HG02759 (cell line): ENCODE measurements at regions not wholly inside any gene's neighbourhood (a gene's known extent, or its start where the extent isn't known, plus 50 kb on each side); places are given as distances from the start of the nearest gene placed in this dataset.

ENCODE experiments used
- ATAC-seq: cut with Tn5 transposase; IDR thresholded peaks from one replicate; pipeline ENCODE4 v1.9.1; 2021; ENCODE audit warnings: mild to moderate bottlenecking, moderate library complexity; ENCODE audit not compliant: unreplicated experiment

- no peak for ATAC-seq
These were observed 629.8 kb upstream of the PCDH9 start for GRCh38 chr13:67859904-67860303.

DNA sequence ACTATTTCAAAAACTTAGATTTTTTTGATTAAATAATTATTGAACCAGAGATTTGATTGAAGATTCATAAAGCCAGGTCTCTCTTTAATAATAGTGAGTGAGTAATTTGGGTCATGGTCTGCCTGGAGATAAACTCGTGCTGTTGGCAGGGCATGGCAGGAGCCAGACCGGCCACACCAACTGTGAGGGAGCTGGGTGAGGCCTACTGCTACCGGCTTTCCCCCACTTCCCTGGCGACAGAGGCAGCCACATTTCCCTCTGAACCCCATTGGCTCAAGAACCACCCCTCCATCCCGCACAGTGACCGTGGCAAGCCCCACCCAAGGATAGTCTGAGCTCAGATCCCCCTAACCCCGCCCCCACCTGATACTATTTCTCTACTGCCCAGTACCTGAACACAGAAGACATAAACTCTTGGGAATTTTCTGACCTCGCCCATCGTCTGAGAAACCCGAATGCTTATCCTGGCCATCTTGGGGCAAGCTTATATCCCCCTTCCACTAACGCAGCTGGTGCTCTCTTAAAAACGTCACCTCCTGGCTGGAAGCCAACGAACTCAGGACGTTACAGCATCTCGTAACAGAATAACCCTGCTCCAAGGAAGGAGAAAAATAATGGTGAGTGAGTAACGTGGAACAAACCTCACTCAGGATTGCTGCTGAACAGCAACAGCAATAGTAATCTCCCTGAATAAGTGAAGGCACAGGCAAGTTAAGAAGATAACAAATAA, 627.6 kb upstream of the PCDH9 start:
- no peak for ATAC-seq

GRCh38 chr13:67856955-67857354, 626.8 kb upstream of the PCDH9 start:
- no peak for ATAC-seq

GRCh38 chr13:67855741-67856238, 625.7 kb upstream of the PCDH9 start:
- ATAC-seq, result no peak

GRCh38 chr13:67854990-67855389, 624.9 kb upstream of the PCDH9 start:
- no peak for ATAC-seq

- no peak for ATAC-seq
These were observed 614.4 kb upstream of the PCDH9 start for GRCh38 chr13:67844574-67844973.

DNA sequence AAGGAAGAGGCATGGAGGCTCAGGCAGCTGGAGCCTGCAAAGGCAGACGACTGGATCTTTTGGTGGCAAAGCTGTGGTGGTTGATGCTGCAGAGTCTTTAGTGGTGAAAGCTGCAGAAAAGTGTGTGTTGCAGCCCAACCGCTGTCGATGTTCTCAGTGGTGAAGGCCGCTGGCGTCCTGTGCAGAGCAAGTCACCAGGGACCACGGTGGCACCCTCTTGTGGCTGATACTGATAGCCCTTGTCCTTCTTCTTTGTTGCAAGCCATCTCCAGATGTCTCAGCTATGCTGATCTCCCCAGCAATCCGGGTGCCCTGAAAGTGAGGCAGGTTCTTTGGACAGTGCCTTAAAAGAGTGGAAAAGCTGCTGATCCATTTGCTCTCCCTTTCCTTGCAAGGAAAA, 610.9 kb upstream of the PCDH9 start:
- no peak for ATAC-seq

GRCh38 chr13:67833564-67833963, 603.4 kb upstream of the PCDH9 start:
- no peak for ATAC-seq

DNA sequence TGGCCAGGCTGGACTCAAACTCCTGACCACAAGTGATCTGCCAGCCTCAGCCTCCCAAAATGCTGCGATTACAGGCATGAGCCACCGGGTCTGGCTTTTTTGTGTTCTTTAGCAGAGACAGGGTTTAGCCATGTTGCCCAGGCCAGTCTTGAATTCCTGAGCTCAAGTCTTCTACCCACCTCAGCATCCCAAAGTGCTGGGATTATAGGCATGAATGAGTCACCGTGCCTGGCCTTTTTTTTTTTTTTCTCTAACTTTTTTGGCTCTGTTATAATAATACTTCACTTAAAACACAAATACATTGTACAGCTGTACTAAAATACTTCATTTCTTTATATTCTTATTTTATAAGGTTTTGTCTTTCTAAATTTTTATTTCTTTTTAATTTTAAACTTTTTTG, 599.5 kb upstream of the PCDH9 start:
- ATAC-seq, result no peak

GRCh38 chr13:67827992-67828391, 597.9 kb upstream of the PCDH9 start:
- no peak for ATAC-seq

DNA sequence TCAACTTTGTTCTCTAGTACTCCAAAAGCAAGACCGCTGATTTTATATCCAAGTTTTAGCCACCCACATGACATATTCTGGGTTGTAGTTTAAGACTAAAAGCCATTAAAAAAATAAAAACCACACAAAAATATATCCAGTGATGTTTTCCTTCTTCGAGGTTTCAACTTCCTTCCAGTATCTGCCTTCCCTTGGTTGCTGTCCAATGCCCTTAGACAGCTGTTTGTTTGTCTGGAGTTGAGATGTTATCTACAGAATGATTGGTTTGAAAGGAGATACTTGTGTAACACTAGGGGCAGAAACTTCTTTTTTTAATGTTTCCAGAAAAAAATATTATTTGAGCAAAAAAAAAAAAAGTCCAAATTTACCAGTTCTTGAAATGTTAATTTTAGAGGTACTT, 591.5 kb upstream of the PCDH9 start:
- no peak for ATAC-seq

GRCh38 chr13:67806796-67807195, 576.7 kb upstream of the PCDH9 start:
- no peak for ATAC-seq

- ATAC-seq, result no peak
These were observed 573.0 kb upstream of the PCDH9 start for GRCh38 chr13:67803118-67803517.

DNA sequence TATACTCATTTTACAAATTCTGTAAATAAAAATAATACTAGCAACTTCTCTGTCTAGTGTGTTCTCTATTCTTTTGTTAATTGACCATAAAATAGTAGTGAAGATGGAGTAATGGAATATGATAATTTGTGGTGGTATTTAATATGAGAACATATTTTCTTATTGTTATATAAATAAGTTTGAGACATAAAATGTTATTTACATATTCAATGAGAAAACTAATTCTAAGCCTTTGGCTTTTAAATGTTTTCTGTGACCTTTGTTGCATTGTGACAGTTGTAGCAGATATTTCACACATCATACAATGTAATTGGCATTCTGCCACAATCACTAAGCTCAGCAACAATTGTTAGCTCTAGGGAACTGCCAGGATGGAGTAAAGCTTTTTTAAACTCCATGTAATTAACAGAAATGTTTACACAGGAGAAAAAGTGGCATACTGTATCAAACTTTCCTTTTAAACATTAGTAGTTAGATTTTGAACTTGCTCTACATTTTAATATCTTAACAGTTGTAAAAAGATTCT, 562.1 kb upstream of the PCDH9 start:
- ATAC-seq, result no peak

DNA sequence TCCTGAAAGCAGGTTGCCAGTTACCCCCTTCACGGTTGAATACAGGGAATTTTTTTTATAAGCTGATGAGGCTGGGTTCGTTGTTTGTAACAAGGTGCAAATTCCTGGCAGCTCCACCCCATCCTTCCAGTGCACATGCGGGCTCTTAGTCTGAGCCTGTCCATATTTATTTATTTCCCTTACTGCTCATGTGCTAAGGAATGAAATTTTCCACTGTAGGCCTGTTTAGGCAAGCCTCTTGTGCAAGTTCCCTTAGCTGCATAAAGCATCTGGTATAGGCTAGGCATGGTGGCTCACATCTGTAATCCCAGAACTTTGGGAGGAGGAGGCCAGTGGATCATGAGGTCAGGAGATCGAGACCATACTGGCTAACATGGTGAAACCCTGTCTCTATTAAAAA, 560.9 kb upstream of the PCDH9 start:
- ATAC-seq, result no peak

- no peak for ATAC-seq
These were observed 546.0 kb upstream of the PCDH9 start for GRCh38 chr13:67776151-67776550.

- ATAC-seq, result no peak
These were observed 545.2 kb upstream of the PCDH9 start for GRCh38 chr13:67775359-67775758.

DNA sequence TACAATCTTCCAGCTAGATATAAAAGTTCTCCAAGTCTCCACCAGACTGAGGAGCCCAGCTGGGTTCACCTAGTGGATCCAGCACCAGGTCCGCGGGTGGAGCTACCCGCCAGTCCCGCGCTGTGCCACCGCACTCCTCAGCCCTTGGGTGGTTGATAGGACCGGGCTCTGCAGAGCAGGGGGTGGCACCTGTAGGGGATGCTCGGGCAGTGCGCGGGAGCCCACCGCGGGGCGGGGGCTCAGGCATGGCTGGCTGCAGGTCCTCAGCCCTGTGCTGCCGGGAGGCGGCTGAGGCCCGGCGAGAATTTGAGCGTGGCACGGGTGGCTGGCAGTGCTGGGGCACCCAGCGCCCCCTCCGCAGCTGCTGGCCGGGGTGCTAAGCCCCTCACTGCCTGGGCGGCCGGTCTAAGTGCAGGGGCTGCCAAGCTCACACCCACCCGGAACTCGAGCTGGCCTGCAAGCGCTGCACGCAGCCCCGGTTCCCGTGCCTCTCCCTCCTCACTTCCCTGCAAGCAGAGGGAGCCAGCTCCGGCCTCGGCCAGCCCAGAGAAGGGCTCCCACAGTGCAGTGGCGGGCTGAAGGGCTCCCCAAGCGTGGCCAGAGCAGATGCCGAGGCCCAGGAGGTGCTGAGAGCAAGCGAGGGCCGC, 542.8 kb upstream of the PCDH9 start:
- no peak for ATAC-seq

DNA sequence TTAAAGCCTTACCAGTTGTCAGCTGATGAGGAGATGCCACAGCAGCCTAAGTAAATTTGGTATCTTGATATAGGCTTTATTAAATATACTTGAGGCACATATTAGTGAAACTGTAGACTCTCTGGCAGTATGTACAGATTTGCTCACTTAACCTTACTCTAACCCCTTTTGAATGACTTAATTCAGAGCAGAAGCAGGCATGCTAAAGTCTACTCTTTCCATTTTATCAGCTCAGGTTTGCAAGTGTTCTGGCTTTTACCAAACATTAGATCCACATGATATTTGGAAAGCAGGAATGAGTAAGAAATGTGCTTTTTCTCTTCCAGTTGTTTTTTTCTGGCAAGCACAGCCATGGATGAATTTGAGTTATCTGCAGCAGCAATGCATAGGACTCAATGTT, 541.0 kb upstream of the PCDH9 start:
- ATAC-seq, result no peak

DNA sequence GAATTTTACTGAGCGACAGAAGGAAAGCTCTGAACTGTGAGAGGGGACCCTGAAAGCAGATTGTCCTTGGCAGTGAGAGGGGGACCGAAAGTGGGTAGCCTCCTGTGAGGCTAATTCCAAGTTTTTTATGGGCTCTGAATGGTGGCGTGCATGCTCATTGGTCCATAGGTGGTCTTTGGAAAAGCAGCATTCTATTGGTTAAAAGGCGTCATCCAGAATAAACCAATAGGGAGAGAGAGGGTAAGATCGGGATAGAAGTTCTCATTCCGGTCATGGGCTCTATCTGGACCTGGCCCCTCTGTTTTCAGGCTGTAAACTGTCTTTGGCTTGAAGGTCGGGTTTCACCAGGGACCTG, 539.8 kb upstream of the PCDH9 start:
- ATAC-seq, result no peak

- ATAC-seq, result no peak
These were observed 539.2 kb upstream of the PCDH9 start for GRCh38 chr13:67769063-67769986.
